Fibroblast of pulmonary artery (primary cell): ENCODE measurements at regions not wholly inside any gene's neighbourhood (a gene's known extent, or its start where the extent isn't known, plus 50 kb on each side); places are given as distances from the start of the nearest gene placed in this dataset.

Source experiments
- DNase-seq: peaks from one replicate; pipeline ENCODE4 v3.0.0-alpha.2; 2010; ENCODE audit warnings: low read depth
- H3K4me3 ChIP-seq: replicated peaks from 2 replicates; pipeline ENCODE4 v1.5.1; 2011; ENCODE audit warnings: low read depth, mild to moderate bottlenecking, control low read depth, low read length, moderate library complexity
- CTCF ChIP-seq: IDR thresholded peaks from 2 replicates; pipeline ENCODE4 v1.5.1; 2011; ENCODE audit warnings: mild to moderate bottlenecking, control low read depth, low read length, inconsistent platforms; ENCODE audit errors: missing control alignments

- no peak overlapping the region for H3K4me3 ChIP-seq
- no peak for DNase-seq
- TF ChIP-seq CTCF, result no peak
Observed at GRCh38 chr6:139423971-139424667, 49.7 kb upstream of the CITED2 start.
